PC-9 (cell line): ENCODE measurements at regions not wholly inside any gene's neighbourhood (a gene's known extent, or its start where the extent isn't known, plus 50 kb on each side); places are given as distances from the start of the nearest gene placed in this dataset.

Experiments
- BruUV-seq: library from RNA; stranded (reverse); fragments of 400-500 nt; replicated peaks from 2 replicates; lab custom pipeline; 2021; lab: Mats Ljungman, UMichigan
- CTCF ChIA-PET: fragments of 300-600 bp; sonication (Branson Sonifier 250); formaldehyde crosslinking; loops from one replicate; lab custom pipeline; 2022; ENCODE audit warnings: antibody characterized with exemption; lab: Charles Lee
- POLR2A ChIA-PET: fragments of 300-600 bp; sonication (Branson Sonifier 250); formaldehyde crosslinking; loops from one replicate; lab custom pipeline; 2022; ENCODE audit warnings: antibody characterized with exemption; ENCODE audit not compliant: unreplicated experiment; lab: Charles Lee
- DNase-seq, 2 experiments: peaks; one replicate each; pipeline versions ENCODE4 v3.0.0 to v3.0.0-alpha.2; 2015 to 2022; ENCODE audit warnings: mixed read lengths in 1 of 2
- H2AFZ ChIP-seq: fragments of 200-600 bp; sonication (generic); 2 replicates; pipeline ENCODE4 v1.8.1; 2017; ENCODE audit warnings: antibody characterized with exemption
- H3F3A ChIP-seq: fragments of 200-600 bp; sonication (generic); 2 replicates; pipeline ENCODE4 v1.8.1; 2017; ENCODE audit warnings: antibody characterized with exemption, mild to moderate bottlenecking, low read depth; ENCODE audit not compliant: insufficient read depth
- H3K27ac ChIP-seq: fragments of 200-600 bp; sonication (generic); 2 replicates; pipeline ENCODE4 v1.6.1; 2016; ENCODE audit warnings: mixed run types
- H3K27me3 ChIP-seq: fragments of 200-600 bp; sonication (generic); 2 replicates; pipeline ENCODE4 v1.6.1; 2016; ENCODE audit warnings: low read depth, mixed run types; ENCODE audit not compliant: insufficient read depth
- H3K36me3 ChIP-seq: fragments of 200-600 bp; sonication (generic); 2 replicates; pipeline ENCODE4 v1.6.1; 2016; ENCODE audit warnings: low read depth, mixed run types
- H3K4me1 ChIP-seq: fragments of 200-600 bp; sonication (generic); replicated peaks from 2 replicates; pipeline ENCODE4 v1.6.1; 2016; ENCODE audit warnings: mixed run types; ENCODE audit not compliant: insufficient read depth
- H3K4me2 ChIP-seq: fragments of 200-600 bp; sonication (generic); 2 replicates; pipeline ENCODE4 v1.6.1; 2017; ENCODE audit warnings: mixed run types
- H3K4me3 ChIP-seq: fragments of 200-600 bp; sonication (generic); 2 replicates; pipeline ENCODE4 v1.6.1; 2016; ENCODE audit warnings: mixed run types
- H3K79me2 ChIP-seq: fragments of 200-600 bp; sonication (generic); 2 replicates; pipeline ENCODE4 v1.6.1; 2017; ENCODE audit warnings: low read depth, mixed run types
- H3K9me2 ChIP-seq: fragments of 200-600 bp; sonication (generic); 2 replicates; pipeline ENCODE4 v1.8.1; 2017; ENCODE audit warnings: mild to moderate bottlenecking; ENCODE audit not compliant: insufficient read depth
- H3K9me3 ChIP-seq: fragments of 200-600 bp; sonication (generic); 2 replicates; pipeline ENCODE4 v1.8.1; 2016; ENCODE audit warnings: low read depth; ENCODE audit not compliant: insufficient read depth
- H4K20me1 ChIP-seq: fragments of 200-600 bp; sonication (generic); 2 replicates; pipeline ENCODE4 v1.8.1; 2017; ENCODE audit not compliant: insufficient read depth
- CTCF ChIP-seq: fragments of 200-600 bp; sonication (generic); conservative IDR thresholded peaks from 2 replicates; pipeline ENCODE4 v1.6.1; 2017; ENCODE audit warnings: mixed run types, antibody characterized with exemption, mild to moderate bottlenecking, moderate library complexity
- EZH2 ChIP-seq: fragments of 200-600 bp; sonication (generic); IDR thresholded peaks from 2 replicates; pipeline ENCODE4 v1.8.0; 2017; ENCODE audit warnings: antibody characterized with exemption, low read depth
- intact Hi-C: fragments of 100-400 bp; cut with micrococcal nuclease; formaldehyde crosslinking; loops from one replicate; pipeline ENCODE4 v1.10.0; 2022; ENCODE audit not compliant: unreplicated experiment

- Histone ChIP-seq H2AFZ (no peak overlapping the region), H3K9me3 (peaks cover 12% of the 10 kb centered on the region; the same call in 1 of the 2 replicates), H3K4me1 (peaks cover 8% of the 10 kb centered on the region; the same call in 1 of the 2 replicates), H3K36me3 (no peaks in the 10 kb centered on the region), H3K79me2 (no peaks in the 10 kb centered on the region), H3K27me3 (no peaks in the 10 kb centered on the region), H3K4me3 (no peak overlapping the region), H3K4me2 (no peak overlapping the region), H3K27ac (no peak overlapping the region), H3K9me2 (no peaks in the 10 kb centered on the region), H4K20me1 (no peaks in the 10 kb centered on the region), H3F3A (no peaks in the 10 kb centered on the region)
- TF ChIP-seq CTCF (no peak), EZH2 (no peak)
- DNase-seq, result no peak
- CTCF ChIA-PET, result no interaction called here
- intact Hi-C loops, result no loop called here
- no TSS peak for BruUV-seq
- POLR2A ChIA-PET, result interaction anchor here (0.7 kb wide), 1 partner anchor 119 kb away, joined by 5 read pairs; no protein-coding TSS in a partner anchor
Observed at GRCh38 chr7:18081617-18082016, 54.0 kb upstream of the PRPS1L1 start.

GRCh38 chr7:18082169-18082568, 54.5 kb upstream of the PRPS1L1 start:
- Histone ChIP-seq H4K20me1 (no peaks in the 10 kb centered on the region), H3K9me2 (no peaks in the 10 kb centered on the region), H3F3A (no peaks in the 10 kb centered on the region), H3K4me2 (no peak overlapping the region), H2AFZ (no peak overlapping the region), H3K4me1 (peaks cover 8% of the 10 kb centered on the region; the same call in 1 of the 2 replicates), H3K27ac (no peak overlapping the region), H3K9me3 (peaks cover 12% of the 10 kb centered on the region; the same call in 1 of the 2 replicates), H3K4me3 (no peak overlapping the region), H3K27me3 (peaks cover 3% of the 10 kb centered on the region; the same call in 1 of the 2 replicates), H3K36me3 (no peaks in the 10 kb centered on the region), H3K79me2 (no peaks in the 10 kb centered on the region)
- intact Hi-C loops, result no loop called here
- BruUV-seq, result no TSS peak
- DNase-seq, result no peak
- ChIA-PET CTCF (no interaction called here), POLR2A (interaction anchor here (0.7 kb wide), 1 partner anchor 119 kb away, joined by 5 read pairs; no protein-coding TSS in a partner anchor)
- no peak for TF ChIP-seq EZH2
- TF ChIP-seq CTCF, result no peak

- Histone ChIP-seq H3K4me3 (peak overlapping the region; percentile 79), H3K27me3 (peaks cover 10% of the 10 kb centered on the region; the same call in 1 of the 2 replicates), H3K9me3 (peaks cover under 1% of the 10 kb centered on the region; the same call in 1 of the 2 replicates), H3K4me2 (peak overlapping the region; percentile 94), H3K4me1 (peaks cover 8% of the 10 kb centered on the region; the same call in 1 of the 2 replicates), H3K9me2 (no peaks in the 10 kb centered on the region), H2AFZ (peak overlapping the region; percentile 87), H3K36me3 (no peaks in the 10 kb centered on the region), H3F3A (0 out of 2 replicates have a peak, but pooled peaks cover 4% of the 10 kb centered on the region), H4K20me1 (no peaks in the 10 kb centered on the region), H3K79me2 (no peaks in the 10 kb centered on the region), H3K27ac (no peak overlapping the region)
- BruUV-seq, result no TSS peak
- intact Hi-C loops, result no loop called here
- CTCF ChIA-PET, result interaction anchor here (0.6 to 0.8 kb wide), 3 partner anchors 144 to 317 kb away, joined by 3 to 4 read pairs (median 4); no protein-coding TSS in a partner anchor
- POLR2A ChIA-PET, result interaction anchor here (0.7 kb wide), 1 partner anchor 454 kb away, joined by 7 read pairs; no protein-coding TSS in a partner anchor
- TF ChIP-seq EZH2 (no peak; the same call in 1 of the 2 replicates), CTCF (no peak; the same call in 1 of the 2 replicates)
- DNase-seq, result peak in 1 of 2 experiments; percentile 35
Observed at GRCh38 chr7:18086165-18087025, 58.7 kb upstream of the PRPS1L1 start.
